ENCODE measurements at regions not wholly inside any gene's neighbourhood (a gene's known extent, or its start where the extent isn't known, plus 50 kb on each side); places are given as distances from the start of the nearest gene placed in this dataset.

- H3K36me3 ChIP-seq (ENCODE audit: control insufficient read depth in 2 of 3, insufficient read depth in 3 of 3, low read length in 3 of 3) = no peaks in the 10 kb centered on the region
- H3K9me3 Mint-ChIP-seq = peaks cover 0 to 4% (median 0%) of the 10 kb centered on the region in 11 donors
- ChIA-PET POLR2A (no interaction called here), CTCF (no interaction called here)
- H3K4me3 Mint-ChIP-seq = no peak overlapping the region
- no peak overlapping the region for H3K27ac ChIP-seq (ENCODE audit: low read depth, low read length)
- intact Hi-C loops (cut with micrococcal nuclease) = no loop called here
- ATAC-seq = no peak
- H3K4me3 ChIP-seq (ENCODE audit: low read length) = no peak overlapping the region
- peaks cover 0 to 3% (median 0%) of the 10 kb centered on the region in 5 donors for H3K27me3 Mint-ChIP-seq
- peaks cover 0 to 2% (median 0%) of the 10 kb centered on the region in 7 donors for H3K4me1 Mint-ChIP-seq
- no peaks in the 10 kb centered on the region for H3K27me3 ChIP-seq (ENCODE audit: control insufficient read depth in 2 of 2, insufficient read depth in 2 of 2, low read length in 2 of 2)
- H3K9me3 ChIP-seq (ENCODE audit: control insufficient read depth in 2 of 3, low read length in 3 of 3) = no peaks in the 10 kb centered on the region
- peaks cover 0 to 4% (median 0%) of the 10 kb centered on the region in 5 donors for H3K36me3 Mint-ChIP-seq
- peak in 1 of 9 donors; percentile 8 for DNase-seq
- H3K27ac Mint-ChIP-seq = no peak overlapping the region
- no peaks in the 10 kb centered on the region for H3K4me1 ChIP-seq (ENCODE audit: control insufficient read depth in 2 of 2, insufficient read depth in 2 of 2, low read length in 2 of 2)
Observed at GRCh38 chr16:9033125-9033830, 58.2 kb upstream of the HAPSTR1 start.

GRCh38 chr16:9034056-9034455 lies 57.4 kb upstream of the HAPSTR1 start:
- DNase-seq (no peak), ATAC-seq (no peak)
- CTCF ChIA-PET = no interaction called here
- peaks cover 0 to 4% (median 0%) of the 10 kb centered on the region in 5 donors for H3K36me3 Mint-ChIP-seq
- Histone ChIP-seq H3K4me3 (ENCODE audit: low read length) (no peak overlapping the region), H3K4me1 (ENCODE audit: control insufficient read depth in 2 of 2, insufficient read depth in 2 of 2, low read length in 2 of 2) (no peaks in the 10 kb centered on the region), H3K27me3 (ENCODE audit: control insufficient read depth in 2 of 2, insufficient read depth in 2 of 2, low read length in 2 of 2) (no peaks in the 10 kb centered on the region), H3K36me3 (ENCODE audit: control insufficient read depth in 2 of 3, insufficient read depth in 3 of 3, low read length in 3 of 3) (no peaks in the 10 kb centered on the region), H3K9me3 (ENCODE audit: control insufficient read depth in 2 of 3, low read length in 3 of 3) (no peaks in the 10 kb centered on the region), H3K27ac (ENCODE audit: low read depth, low read length) (no peak overlapping the region)
- intact Hi-C loops (cut with micrococcal nuclease) = no loop called here
- H3K9me3 Mint-ChIP-seq = peaks cover 0 to 4% (median 0%) of the 10 kb centered on the region in 11 donors
- no peak overlapping the region for H3K4me3 Mint-ChIP-seq
- no peak overlapping the region for H3K27ac Mint-ChIP-seq
- H3K27me3 Mint-ChIP-seq = peaks cover 0 to 3% (median 0%) of the 10 kb centered on the region in 5 donors
- POLR2A ChIA-PET = no interaction called here
- H3K4me1 Mint-ChIP-seq = peaks cover 0 to 2% (median 0%) of the 10 kb centered on the region in 7 donors

- CTCF ChIA-PET = no interaction called here
Observed at GRCh38 chr16:9035996-9036395, 55.4 kb upstream of the HAPSTR1 start.

GRCh38 chr16:9039210-9039609 lies 52.2 kb upstream of the HAPSTR1 start:
- H3K27ac Mint-ChIP-seq = peak overlapping the region in 1 of 9 donors; percentile 86
- ATAC-seq = no peak
- intact Hi-C loops (cut with micrococcal nuclease) = no loop called here
- peaks cover 0 to 9% (median 0%) of the 10 kb centered on the region in 11 donors for H3K9me3 Mint-ChIP-seq
- H3K4me3 Mint-ChIP-seq = no peak overlapping the region
- H3K9me3 ChIP-seq (ENCODE audit: control insufficient read depth in 2 of 3, low read length in 3 of 3) = peaks cover 0 to 4% (median 0%) of the 10 kb centered on the region in 3 experiments
- ChIA-PET CTCF (interaction anchor here (0.8 kb wide), 1 partner anchor 118 kb away, joined by 5 read pairs; no protein-coding TSS in a partner anchor), POLR2A (no interaction called here)
- no peaks in the 10 kb centered on the region for H3K27me3 ChIP-seq (ENCODE audit: control insufficient read depth in 2 of 2, insufficient read depth in 2 of 2, low read length in 2 of 2)
- H3K27me3 Mint-ChIP-seq = peaks cover 0 to 5% (median 3%) of the 10 kb centered on the region in 5 donors
- H3K4me3 ChIP-seq (ENCODE audit: low read length) = no peak overlapping the region
- H3K4me1 Mint-ChIP-seq = no peaks in the 10 kb centered on the region
- H3K4me1 ChIP-seq (ENCODE audit: control insufficient read depth in 2 of 2, insufficient read depth in 2 of 2, low read length in 2 of 2) = no peaks in the 10 kb centered on the region
- no peaks in the 10 kb centered on the region for H3K36me3 ChIP-seq (ENCODE audit: control insufficient read depth in 2 of 3, insufficient read depth in 3 of 3, low read length in 3 of 3)
- H3K27ac ChIP-seq (ENCODE audit: low read depth, low read length) = no peak overlapping the region
- peaks cover 0 to 4% (median 0%) of the 10 kb centered on the region in 5 donors for H3K36me3 Mint-ChIP-seq
- DNase-seq = peak in 1 of 9 donors; percentile 5

More at GRCh38 chr16:9035996-9036395, 55.4 kb upstream of the HAPSTR1 start:
- peaks cover 0 to 4% (median 0%) of the 10 kb centered on the region in 11 donors for H3K9me3 Mint-ChIP-seq
- Histone ChIP-seq H3K36me3 (ENCODE audit: control insufficient read depth in 2 of 3, insufficient read depth in 3 of 3, low read length in 3 of 3) (no peaks in the 10 kb centered on the region), H3K4me1 (ENCODE audit: control insufficient read depth in 2 of 2, insufficient read depth in 2 of 2, low read length in 2 of 2) (no peaks in the 10 kb centered on the region), H3K27ac (ENCODE audit: low read depth, low read length) (no peak overlapping the region), H3K27me3 (ENCODE audit: control insufficient read depth in 2 of 2, insufficient read depth in 2 of 2, low read length in 2 of 2) (no peaks in the 10 kb centered on the region), H3K9me3 (ENCODE audit: control insufficient read depth in 2 of 3, low read length in 3 of 3) (no peaks in the 10 kb centered on the region), H3K4me3 (ENCODE audit: low read length) (no peak overlapping the region)
- H3K4me1 Mint-ChIP-seq = peaks cover 0 to 2% (median 0%) of the 10 kb centered on the region in 7 donors
- no peak overlapping the region for H3K4me3 Mint-ChIP-seq
- intact Hi-C loops (cut with micrococcal nuclease) = no loop called here
- H3K36me3 Mint-ChIP-seq = peaks cover 0 to 4% (median 0%) of the 10 kb centered on the region in 5 donors
- ATAC-seq (no peak), DNase-seq (no peak)
- no peak overlapping the region for H3K27ac Mint-ChIP-seq
- H3K27me3 Mint-ChIP-seq = peaks cover 0 to 4% (median 3%) of the 10 kb centered on the region in 5 donors
- POLR2A ChIA-PET = no interaction called here

- ChIA-PET POLR2A (no interaction called here), CTCF (no interaction called here)
- Mint-ChIP-seq H3K27me3 (peaks cover 0 to 5% (median 0%) of the 10 kb centered on the region in 5 donors), H3K27ac (no peak overlapping the region), H3K4me1 (peaks cover 0 to under 1% (median 0%) of the 10 kb centered on the region in 7 donors), H3K36me3 (no peaks in the 10 kb centered on the region), H3K4me3 (no peak overlapping the region), H3K9me3 (peaks cover 0 to 6% (median 0%) of the 10 kb centered on the region in 11 donors)
- Histone ChIP-seq H3K4me1 (ENCODE audit: control insufficient read depth in 2 of 2, insufficient read depth in 2 of 2, low read length in 2 of 2) (no peaks in the 10 kb centered on the region), H3K4me3 (ENCODE audit: low read length) (no peak overlapping the region), H3K27me3 (ENCODE audit: control insufficient read depth in 2 of 2, insufficient read depth in 2 of 2, low read length in 2 of 2) (no peaks in the 10 kb centered on the region), H3K9me3 (ENCODE audit: control insufficient read depth in 2 of 3, low read length in 3 of 3) (peaks cover 0 to 4% (median 0%) of the 10 kb centered on the region in 3 experiments), H3K27ac (ENCODE audit: low read depth, low read length) (no peak overlapping the region), H3K36me3 (ENCODE audit: control insufficient read depth in 2 of 3, insufficient read depth in 3 of 3, low read length in 3 of 3) (no peaks in the 10 kb centered on the region)
- ATAC-seq (no peak), DNase-seq (no peak)
- intact Hi-C loops (cut with micrococcal nuclease) = no loop called here
Observed at GRCh38 chr16:9040800-9041412, 50.5 kb upstream of the HAPSTR1 start.
